HK-2 (cell line): ENCODE measurements at regions not wholly inside any gene's neighbourhood (a gene's known extent, or its start where the extent isn't known, plus 50 kb on each side); places are given as distances from the start of the nearest gene placed in this dataset.

Experiments
- DNase-seq: peaks from one replicate; pipeline ENCODE4 v3.0.0-alpha.2; 2018; ENCODE audit not compliant: unreplicated experiment

DNA sequence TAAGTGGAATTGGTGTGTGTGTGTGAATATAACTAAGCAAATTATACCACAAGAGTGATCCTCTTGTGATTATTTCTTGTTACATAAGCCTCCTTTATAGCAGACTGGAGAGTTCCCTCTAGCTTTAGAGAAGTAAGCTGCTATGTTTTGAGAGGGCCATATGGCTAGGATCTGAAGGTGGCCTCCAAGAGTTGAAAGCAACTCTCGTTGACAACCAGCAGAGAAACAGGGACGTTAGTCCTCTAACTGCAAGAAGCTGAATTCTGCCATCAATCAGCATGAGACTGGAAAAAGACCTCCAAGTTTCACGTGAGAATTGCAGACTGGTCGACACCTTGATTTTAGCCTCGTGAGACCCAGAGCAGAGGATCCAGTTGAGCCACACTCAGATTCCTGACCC lies 278.5 kb upstream of the ZNF717 start:
- no peak for DNase-seq

DNA sequence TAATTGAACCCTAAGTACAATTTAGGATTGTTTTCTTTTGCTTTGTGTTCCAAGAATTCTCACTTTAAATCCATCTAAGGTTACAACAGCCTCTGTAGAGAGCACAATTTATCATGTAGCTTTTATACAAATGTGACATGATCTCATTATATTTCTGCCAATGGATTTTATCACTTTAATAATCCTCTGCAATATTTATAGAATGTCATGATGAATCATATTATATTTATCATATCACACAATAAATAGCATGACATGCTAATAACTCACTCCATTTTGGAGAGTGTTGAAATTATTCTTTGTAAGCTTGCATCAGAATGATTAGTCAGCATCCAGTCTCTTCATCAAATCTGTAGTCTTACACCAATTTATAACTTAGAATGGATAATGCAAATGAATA lies 280.6 kb upstream of the ZNF717 start:
- DNase-seq, result no peak

DNA sequence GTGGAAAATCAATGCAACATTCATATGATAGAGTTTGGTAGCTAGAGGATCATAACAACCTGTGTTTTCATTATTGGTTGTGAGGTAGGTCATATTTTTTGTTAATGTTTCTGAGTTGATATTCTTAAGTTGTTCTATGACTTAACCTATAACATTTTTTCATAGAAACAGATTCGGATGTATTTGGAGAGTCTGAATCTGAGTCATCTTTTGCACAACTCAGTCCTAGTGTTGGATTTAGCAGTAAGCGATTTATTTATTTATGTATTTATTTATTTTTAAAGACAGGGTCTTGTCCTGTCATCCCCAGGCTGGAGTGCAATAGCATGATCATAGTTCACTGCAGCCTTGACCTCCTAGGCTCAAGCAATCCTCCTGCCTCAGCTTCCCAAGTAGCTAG lies 292.8 kb upstream of the ZNF717 start:
- no peak for DNase-seq

DNA sequence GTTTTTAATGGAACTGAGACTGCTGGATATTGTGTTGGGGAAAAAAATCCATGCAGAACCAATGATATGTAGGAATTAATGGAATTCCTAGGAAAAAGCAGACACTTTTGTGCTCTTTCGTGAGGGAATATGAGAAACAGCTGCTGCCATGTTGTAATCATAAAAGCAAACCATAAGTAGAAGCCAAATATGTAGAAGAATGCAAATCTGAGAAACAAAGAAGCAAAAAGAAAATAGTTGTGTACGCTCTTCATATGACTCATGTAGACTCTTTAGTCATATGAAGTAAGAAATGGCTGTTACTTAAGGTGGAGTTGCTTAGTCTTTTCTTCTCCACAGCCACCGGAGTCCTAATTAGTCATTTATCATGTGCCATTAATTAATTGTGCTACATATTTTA lies 298.6 kb upstream of the ZNF717 start:
- DNase-seq, result no peak

DNA sequence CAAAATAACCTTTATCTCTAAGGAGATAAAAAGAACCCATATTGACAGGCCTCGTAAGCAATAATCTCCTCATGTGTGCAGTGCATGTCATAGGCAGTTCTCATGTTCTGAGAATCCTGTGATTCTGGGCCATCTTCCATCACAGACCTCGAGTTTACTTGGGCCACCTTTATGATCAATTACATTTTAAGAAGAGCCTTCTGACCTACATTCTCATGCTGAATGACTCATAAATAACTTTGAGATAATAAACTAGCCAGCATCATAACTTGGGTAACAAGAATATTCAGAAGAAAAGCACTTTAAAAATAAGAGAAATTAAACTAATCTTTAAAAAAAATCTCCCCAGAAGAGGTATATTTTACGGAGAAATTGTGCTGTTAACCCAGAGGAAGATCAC lies 310.7 kb upstream of the ZNF717 start:
- no peak for DNase-seq

DNA sequence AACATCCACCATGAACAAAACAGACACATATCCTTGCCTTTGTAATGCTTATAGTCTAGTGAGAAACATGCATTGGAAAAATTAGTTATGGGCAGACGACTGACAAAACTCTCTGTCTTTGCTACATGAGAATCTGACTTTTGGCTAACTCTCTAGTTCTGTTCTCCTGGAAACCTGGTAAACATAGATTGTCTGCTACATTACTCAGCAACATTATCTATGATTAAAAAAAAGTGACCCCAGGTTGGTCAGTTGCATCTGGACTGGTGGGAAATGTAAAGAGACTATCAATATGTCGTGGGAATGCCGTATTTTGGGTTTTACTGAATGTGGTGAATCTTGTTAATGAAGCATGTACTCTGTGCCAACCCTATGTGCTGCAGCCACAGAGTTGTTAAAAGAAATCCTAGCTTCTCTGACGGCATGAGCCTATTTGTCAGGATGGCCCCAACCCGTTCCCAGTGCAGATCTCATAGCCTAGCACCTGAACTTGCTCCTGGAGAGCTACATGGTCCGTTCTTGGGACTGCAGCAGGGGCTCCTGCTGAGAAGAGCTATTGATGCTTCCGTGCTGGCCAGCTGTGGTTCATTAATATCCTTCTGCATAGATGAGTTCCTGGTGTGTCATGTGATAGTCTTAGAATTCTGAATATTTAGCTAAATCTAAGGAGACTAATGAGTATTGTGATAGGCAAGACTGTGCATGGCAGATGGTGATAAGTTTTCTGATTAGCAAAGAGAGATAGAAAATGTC lies 311.7 kb upstream of the ZNF717 start:
- DNase-seq, result no peak

DNA sequence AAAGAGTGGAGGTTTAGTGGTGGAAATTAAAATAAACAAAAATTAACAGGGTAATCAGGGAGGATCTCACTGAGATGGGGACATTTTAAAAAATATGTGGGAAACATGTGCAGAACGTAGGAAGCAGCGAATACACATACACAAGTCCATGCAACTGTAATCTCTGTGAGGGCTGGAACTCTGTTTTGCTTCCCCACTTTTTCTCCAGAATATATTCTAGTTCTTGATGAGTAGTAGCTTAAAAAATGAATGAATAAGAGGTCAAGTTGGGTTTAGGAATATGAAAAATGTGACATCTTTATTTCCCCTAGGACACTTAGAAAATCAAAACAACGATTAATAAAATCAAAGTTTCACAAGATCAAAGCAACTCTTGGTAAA lies 312.2 kb upstream of the ZNF717 start:
- no peak for DNase-seq

DNA sequence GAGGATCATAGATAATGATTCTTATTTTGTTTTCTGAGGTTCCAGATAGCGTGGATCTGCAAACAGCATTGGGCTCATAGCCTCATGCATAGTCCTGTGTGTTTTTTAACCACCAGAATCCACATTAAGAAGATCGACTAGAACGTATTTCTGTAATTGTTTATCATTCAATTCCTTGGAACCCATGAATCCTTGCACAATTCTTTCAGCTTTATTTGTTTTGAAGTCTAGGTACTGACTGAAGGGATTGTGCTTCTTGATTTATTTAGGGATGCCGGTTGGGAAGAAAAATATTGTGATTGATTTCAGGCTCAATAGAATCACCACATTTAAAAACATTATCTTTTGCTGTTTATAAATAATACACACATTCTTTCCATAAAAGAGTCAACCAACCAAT lies 314.6 kb upstream of the ZNF717 start:
- DNase-seq, result no peak

DNA sequence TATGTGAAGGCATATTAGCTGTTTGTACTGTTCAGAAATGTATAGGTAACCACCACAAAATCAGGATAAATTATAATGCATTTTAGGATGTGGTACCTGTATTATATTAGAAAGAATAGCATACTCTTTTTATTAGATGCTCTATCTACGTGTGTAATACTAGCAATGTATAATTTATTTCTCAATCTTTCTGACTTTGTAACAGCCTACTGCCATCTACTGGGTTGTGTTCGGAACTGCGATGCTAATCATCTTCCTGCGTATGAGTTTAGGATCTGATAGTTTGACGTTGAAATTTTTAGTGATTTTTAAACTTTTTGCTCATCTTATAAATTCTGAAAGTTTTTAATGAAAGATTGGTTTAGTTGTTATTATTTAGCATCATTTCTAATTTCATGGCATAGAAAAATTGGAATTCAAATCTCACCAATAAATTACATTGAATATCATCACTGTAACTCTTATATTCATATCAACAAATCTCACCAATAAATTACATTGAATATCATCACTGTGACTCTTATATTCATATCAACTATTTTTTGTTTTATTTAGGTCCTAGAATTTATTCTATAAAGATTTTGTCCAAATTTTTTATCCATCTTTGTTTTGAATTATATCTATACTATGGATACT lies 322.7 kb upstream of the ZNF717 start:
- DNase-seq, result no peak

DNA sequence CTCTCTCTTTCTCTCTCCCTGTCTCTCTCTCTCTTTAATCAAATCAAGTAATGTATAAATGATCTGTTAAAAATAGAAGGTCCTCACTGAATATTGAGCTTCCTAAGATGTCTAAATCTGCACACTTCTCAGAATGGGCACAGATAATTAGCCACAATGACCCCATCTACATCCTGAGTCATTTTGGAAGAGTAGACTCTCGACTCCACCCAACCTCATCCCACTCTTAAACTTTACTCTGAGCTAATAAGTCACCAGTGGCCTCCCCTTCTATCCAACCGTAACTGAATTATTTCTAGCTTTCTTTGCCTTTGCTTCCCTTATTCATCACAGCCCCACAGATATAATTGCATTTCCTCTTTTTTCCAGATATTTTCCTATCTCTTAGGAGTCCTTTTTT lies 326.5 kb upstream of the ZNF717 start:
- no peak for DNase-seq

DNA sequence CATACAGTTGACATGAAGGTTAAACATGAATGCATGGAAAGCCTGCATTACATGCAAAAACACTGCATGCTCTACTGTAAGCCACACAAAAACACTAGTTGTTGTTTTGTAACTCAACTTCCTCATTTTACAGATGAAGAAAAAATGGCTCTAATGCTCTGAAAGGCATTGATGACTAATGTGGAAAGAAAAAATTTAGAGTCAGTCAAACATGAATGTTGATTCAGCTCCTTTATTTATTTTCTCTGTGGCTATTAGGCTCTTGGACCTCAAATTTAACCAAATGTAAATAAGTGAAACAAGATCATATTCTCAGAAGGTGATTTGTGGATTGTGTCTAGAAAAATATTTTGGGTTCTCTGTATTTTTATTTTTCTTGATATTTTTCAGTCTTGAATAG lies 336.7 kb upstream of the ZNF717 start:
- no peak for DNase-seq

DNA sequence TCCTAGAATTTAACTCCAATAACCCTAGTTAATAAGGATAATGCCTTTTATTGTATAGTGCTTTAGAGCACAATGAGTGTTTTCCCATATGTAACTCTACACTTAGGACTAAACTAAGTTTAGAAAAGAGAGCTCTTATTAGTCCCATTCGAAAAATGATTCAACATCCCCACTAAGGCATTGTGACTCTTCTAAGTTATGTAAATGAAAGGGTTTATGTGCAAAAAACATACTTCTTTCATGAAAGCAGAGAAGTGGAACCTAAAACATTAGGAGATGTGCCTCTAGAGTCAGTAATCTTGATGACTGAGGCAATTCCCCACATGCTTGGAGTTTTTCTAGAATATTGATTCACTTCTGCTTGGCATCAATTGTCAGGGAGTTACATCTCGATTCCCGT lies 344.1 kb upstream of the ZNF717 start:
- DNase-seq, result no peak

DNA sequence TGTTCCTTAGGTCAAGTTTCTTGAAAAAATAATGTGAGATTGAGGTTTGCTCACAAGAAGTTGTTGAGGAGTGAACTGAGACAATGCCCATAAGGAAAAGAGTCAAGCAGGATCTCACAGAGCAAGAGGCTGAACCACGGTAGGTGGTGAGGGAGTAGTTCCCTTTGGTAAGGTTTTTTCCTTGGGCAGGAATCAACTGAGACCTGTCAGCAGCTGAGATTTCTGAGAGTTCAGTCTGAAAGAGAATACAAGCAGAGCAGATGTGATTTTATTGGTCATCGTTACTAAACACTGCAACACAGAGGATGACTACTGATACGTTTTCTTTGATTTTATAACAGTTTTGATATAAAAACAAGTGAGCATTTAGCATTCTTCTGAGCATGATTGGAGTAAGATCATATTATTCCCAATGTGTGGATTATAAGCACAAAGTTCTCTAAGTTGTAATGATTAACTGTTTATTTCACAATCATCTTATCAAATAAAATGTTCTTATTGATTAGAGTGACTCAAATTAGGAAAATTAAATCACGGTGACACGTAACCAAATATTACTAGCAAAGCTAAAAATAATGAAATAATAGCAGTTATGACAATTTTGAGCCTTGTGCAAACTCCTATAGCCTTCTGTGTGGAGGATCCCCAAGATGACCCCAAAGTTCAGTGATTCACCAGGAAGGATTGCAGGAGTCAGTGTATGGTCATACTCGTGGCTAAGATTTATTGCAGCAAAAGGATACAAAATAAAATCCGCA lies 346.2 kb upstream of the ZNF717 start:
- no peak for DNase-seq

DNA sequence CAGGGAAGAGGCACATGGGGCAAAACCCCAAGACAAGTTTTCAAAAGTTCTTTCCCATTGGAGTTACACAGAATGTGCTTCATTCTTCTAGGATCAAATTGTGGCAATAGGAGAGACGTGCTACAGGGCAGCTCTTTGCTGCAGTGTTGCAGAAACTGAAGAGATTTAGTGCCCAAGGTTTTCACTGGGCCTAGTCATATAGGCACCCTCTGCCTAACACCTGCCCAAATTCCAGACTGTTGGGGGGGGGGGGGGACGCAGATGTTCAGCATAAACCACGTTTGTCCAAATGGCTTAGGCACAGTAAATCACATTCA lies 346.8 kb upstream of the ZNF717 start:
- DNase-seq, result no peak

DNA sequence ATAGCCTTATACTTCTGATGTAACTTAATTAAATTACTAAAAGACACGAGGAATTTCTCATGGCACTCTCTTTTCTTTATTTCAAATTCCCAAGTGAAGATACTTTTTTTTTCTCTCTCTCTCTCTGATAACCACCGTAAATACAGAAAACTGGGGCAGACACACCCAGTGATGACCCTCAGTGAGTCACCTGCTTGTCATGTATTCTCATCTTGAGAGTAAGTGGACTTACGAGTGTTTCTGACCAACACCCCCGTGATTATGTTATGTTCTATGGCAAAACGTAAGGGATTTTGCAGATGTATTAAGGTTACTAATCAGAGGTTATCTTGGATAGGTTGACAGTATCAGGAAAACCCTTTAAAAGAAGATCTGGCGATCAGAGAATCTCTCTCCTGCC lies 348.8 kb upstream of the ZNF717 start:
- no peak for DNase-seq

DNA sequence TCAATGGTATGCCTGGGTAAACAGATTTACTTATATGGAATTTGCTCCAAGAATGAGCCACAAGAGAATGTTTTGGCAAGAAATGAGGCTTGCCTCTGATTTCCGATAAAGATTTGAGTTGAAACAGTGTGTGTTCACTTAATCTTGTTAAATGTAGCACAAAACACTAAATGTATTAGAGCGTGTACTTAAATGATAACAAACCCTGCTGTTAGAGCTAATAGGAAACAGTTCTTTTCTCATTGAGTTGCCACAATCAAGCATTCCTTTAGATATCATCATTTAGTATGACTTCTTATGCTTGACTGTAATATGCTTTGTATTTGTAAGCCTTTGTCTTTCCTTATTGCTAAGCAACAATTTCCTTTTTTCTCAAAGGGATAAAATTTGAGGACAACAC lies 353.6 kb upstream of the ZNF717 start:
- no peak for DNase-seq

DNA sequence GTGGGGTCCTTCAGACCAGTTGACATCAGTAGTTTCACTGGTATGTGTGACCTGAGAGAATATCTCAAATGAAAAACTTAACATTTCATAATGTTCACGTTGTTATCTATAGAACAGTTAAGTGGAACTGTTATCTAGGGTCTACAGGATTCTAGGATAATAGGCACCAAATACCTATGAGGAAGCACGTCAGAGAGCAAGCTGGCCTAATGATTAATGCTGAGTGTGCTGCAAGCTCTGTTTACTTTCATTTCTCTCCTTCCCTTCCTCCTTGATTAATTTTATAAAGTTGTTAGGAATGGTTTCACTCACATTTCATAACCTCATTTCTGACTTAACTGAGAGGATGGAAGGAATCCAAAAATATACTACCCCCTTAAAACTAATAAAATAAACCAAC lies 362.5 kb upstream of the ZNF717 start:
- no peak for DNase-seq

DNA sequence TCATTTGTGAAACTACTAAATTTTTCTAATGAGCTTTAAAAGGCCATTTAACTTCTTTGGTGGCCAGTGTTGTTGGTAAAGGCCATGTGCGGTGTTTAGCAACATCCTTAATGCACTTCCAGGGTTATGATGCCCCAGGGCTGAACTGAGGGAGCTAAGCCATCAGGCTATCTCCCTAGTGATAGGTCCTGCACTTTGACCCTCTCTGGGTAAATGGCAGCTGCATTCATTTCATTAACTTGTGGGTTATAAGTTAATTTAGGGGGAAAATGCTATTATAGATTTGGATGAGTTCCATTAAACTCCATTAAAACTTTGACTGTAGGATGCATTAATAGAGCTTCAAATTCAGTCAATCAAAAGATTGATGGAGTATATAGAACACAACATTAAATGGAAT lies 366.7 kb upstream of the ZNF717 start:
- DNase-seq, result no peak

DNA sequence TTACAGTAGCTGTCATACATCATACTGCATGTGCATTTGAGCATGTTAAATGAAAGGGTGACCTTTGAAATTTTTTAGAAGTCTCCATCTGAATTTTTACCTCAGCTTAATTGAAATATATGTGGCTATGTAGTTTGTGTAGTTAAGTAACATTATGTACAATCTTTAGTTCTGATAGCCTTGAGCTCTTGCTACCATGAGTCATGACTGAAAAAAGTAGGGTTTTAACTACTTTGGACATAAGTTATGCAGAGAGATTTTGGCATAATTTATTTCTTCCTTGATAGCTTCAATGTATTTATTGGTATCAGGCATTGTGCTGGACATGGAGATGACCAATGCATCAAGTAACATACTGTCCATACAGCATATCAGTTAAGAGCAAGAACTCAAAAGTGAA lies 376.5 kb upstream of the ZNF717 start:
- DNase-seq, result no peak

DNA sequence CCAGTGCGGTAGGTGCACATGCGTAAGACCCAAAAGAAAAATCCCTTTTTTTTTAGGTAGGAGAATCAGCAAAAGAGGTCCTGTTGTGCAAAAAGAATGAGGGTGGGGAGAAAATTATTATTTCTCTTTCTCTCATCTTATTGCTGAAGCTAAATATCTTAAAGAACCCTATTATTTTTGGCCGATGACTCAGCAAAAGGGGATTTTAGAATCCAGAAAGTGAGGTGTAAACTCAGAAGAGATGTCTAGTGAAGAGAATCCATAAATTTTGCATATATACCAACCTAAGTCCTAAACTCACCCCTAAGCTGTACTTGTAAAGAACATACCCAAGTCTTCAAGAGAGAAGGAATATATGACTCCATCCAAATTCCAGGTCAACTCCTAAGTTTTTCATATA lies 386.3 kb upstream of the ZNF717 start:
- DNase-seq, result no peak

DNA sequence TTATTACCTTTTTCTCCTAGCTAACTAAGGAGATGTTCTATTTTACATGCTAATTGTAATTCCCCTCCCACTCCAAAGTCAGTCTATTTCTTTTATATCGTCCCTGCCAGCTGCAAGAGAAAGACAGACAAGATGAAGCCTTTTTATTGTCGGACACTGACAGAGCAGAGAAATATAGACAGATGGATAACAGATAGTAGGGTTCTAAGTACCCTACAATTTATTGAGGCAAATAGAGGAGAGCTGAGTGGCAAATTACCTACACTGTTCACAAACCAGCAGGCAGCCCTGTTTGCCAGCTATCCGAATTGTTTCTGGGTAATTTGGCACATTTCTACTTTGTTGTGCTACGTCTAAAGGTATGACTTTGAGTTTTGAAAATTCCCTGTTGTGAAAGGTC lies 392.3 kb upstream of the ZNF717 start:
- DNase-seq, result no peak

DNA sequence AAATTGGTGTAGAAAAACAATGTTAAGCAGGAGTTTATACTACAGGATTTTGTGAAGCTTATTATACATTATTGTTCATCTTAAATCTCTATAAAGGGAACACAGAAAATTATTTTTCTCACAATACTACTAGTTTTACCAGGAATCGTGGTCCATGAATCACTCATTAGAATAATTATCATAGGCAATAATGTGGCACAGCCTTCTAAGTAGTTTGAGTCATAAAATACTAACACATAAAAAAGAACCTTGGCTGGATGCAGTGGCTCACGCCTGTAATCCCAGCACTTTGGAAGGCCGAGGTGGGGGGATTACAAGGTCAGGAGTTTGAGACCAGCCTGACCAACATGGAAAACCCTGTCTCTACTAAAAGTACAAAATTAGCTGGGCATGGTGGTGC lies 393.1 kb upstream of the ZNF717 start:
- DNase-seq, result no peak

DNA sequence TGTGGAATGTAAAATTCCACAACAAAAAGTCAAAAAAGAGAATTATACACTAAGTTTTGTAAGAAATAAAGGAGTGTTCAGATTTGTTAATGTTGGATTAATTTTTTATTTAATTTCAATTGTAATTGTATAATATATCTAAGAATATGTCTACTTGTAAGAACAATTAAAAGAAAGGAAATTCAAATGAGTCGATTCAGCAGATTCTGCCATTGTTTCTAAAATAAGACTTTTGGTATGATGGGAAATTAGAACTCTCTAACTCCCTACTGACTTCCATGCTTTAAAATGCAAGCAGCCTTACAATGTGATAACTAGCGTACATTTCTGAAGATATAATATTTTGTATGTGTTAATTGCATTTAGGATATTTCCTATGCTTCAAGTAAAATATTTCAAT lies 395.9 kb upstream of the ZNF717 start:
- DNase-seq, result no peak

DNA sequence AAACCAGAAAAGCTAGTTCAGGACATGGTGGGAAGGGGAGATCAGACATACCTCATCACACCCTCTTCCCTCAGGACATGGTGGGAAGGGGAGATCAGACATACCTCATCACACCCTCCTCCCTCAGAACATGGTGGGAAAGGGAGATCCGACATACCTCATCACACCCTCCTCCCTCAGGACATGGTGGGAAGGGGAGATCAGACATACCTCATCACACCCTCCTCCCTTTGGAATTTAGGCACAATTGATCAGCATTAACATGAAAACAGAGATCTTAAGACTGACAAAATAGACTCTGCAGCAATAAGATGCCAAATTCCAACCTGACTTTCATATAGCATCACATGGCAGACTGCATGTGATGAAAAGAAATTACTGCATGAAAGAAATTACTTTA lies 412.7 kb upstream of the ZNF717 start:
- no peak for DNase-seq
